Sigmoid colon (tissue), 6 donors: ENCODE measurements at regions not wholly inside any gene's neighbourhood (a gene's known extent, or its start where the extent isn't known, plus 50 kb on each side); places are given as distances from the start of the nearest gene placed in this dataset.

ENCODE experiments used
- DNase-seq: peaks from one replicate; pipeline ENCODE4 v3.0.0-alpha.2; 2019
- H3K27ac ChIP-seq, 4 donors: fragments of 200-600 bp; sonication (generic); one replicate each; pipeline ENCODE4 v1.5.1; 2016 to 2019; ENCODE audit warnings: mild to moderate bottlenecking in 1 of 4
- H3K27me3 ChIP-seq, 3 donors: fragments of 200-600 bp; sonication (generic); one replicate each; pipeline ENCODE4 v1.5.1; 2019; ENCODE audit warnings: mild to moderate bottlenecking in 1 of 3
- H3K36me3 ChIP-seq, 4 donors: fragments of 200-600 bp; sonication (generic); one replicate each; pipeline ENCODE4 v1.5.1; 2016 to 2019
- H3K4me1 ChIP-seq, 4 donors: fragments of 200-600 bp; sonication (generic); one replicate each; pipeline ENCODE4 v1.5.1; 2017 to 2019
- H3K4me3 ChIP-seq, 4 donors: fragments of 200-600 bp; sonication (generic); one replicate each; pipeline ENCODE4 v1.5.1; 2017 to 2019; ENCODE audit warnings: mild to moderate bottlenecking in 2 of 4, moderate library complexity in 1 of 4
- H3K9me3 ChIP-seq, 4 donors: fragments of 200-600 bp in 3 of 4; sonication (generic) in 3 of 4; one replicate each; pipeline versions ENCODE4 v1.5.1 to v1.6.1; 2013 to 2019
- EP300 ChIP-seq, 4 donors: sonication (generic); formaldehyde crosslinking; IDR thresholded peaks; one replicate each; pipeline ENCODE4 v1.6.1; 2017; ENCODE audit warnings: antibody characterized with exemption in 4 of 4
- POLR2A ChIP-seq, 2 donors: fragments of 450-650 bp; IDR thresholded peaks; one replicate each; pipeline ENCODE4 v1.6.1; 2016; ENCODE audit warnings: antibody characterized with exemption in 2 of 2, mild to moderate bottlenecking in 2 of 2, moderate library complexity in 2 of 2
- POLR2AphosphoS5 ChIP-seq, 4 donors: sonication (generic); formaldehyde crosslinking; IDR thresholded peaks; one replicate each; pipeline ENCODE4 v1.6.1; 2017; ENCODE audit warnings: antibody characterized with exemption in 4 of 4
- WGBS, 2 donors: extraction: QIAGEN DNeasy Blood & Tissue Kit; methylation state at CpG; one replicate each; pipeline ENCODE4 v1.1.7; 2013; 5-methylcytosine and 5-hydroxymethylcytosine counted together
- intact Hi-C: fragments of 100-400 bp; cut with DNase I; formaldehyde crosslinking; loops from one replicate; pipeline ENCODE4 v1.15.1; 2023
- TF ChIP-seq, protein P1 (sequence below), 4 experiments: fragments of 450-650 bp in 3 of 4; fragments of 200-600 bp in 1 of 4; IDR thresholded peaks; one replicate each; pipeline ENCODE4 v1.5.1; 2016 to 2019; ENCODE audit warnings: antibody characterized with exemption in 4 of 4, mild to moderate bottlenecking in 3 of 4, moderate library complexity in 2 of 4
- donor health status: healthy with polysubstance abuse.
- donor health status: healthy.

DNA sequence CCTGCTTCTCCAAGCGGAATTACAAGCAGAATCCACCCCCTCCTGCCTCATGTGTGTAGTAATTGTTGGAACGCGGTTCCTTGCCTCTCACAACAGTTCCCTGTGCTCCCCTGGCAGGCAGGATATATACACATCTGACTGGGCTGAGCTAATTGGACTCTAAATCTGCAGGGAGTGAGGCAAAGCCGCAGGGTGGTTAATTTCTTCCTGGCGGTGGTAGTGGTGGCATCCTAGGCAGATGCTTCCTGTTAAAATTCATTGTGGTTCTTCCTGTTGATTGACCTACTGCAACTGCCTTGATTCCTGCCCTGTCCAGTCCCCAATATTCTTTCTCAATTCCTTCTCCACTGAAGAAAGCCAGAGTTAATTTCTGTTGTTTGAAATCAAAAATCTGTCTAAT, 202.9 kb upstream of the PROK2 start:
- H3K27ac ChIP-seq, result no peak overlapping the region
- TF ChIP-seq EP300 (IDR thresholded peaks at IDR 0.05) (no peak), POLR2A (IDR thresholded peaks at IDR 0.05) (no peak), POLR2AphosphoS5 (IDR thresholded peaks at IDR 0.05) (no peak)
- TF ChIP-seq, protein P1, sequence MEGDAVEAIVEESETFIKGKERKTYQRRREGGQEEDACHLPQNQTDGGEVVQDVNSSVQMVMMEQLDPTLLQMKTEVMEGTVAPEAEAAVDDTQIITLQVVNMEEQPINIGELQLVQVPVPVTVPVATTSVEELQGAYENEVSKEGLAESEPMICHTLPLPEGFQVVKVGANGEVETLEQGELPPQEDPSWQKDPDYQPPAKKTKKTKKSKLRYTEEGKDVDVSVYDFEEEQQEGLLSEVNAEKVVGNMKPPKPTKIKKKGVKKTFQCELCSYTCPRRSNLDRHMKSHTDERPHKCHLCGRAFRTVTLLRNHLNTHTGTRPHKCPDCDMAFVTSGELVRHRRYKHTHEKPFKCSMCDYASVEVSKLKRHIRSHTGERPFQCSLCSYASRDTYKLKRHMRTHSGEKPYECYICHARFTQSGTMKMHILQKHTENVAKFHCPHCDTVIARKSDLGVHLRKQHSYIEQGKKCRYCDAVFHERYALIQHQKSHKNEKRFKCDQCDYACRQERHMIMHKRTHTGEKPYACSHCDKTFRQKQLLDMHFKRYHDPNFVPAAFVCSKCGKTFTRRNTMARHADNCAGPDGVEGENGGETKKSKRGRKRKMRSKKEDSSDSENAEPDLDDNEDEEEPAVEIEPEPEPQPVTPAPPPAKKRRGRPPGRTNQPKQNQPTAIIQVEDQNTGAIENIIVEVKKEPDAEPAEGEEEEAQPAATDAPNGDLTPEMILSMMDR (IDR thresholded peaks at IDR 0.05), result no peak
- H3K36me3 ChIP-seq, result no peaks in the 10 kb centered on the region
- intact Hi-C loops, result no loop called here
- no peaks in the 10 kb centered on the region for H3K27me3 ChIP-seq
- H3K9me3 ChIP-seq, result peaks cover 0 to 5% (median 1%) of the 10 kb centered on the region in 4 donors
- H3K4me3 ChIP-seq, result no peak overlapping the region
- DNase-seq, result no peak
- H3K4me1 ChIP-seq, result no peaks in the 10 kb centered on the region
- 51 to 75% methylated on average over 5 of the region's 5 CpGs for WGBS, 2 donors

DNA sequence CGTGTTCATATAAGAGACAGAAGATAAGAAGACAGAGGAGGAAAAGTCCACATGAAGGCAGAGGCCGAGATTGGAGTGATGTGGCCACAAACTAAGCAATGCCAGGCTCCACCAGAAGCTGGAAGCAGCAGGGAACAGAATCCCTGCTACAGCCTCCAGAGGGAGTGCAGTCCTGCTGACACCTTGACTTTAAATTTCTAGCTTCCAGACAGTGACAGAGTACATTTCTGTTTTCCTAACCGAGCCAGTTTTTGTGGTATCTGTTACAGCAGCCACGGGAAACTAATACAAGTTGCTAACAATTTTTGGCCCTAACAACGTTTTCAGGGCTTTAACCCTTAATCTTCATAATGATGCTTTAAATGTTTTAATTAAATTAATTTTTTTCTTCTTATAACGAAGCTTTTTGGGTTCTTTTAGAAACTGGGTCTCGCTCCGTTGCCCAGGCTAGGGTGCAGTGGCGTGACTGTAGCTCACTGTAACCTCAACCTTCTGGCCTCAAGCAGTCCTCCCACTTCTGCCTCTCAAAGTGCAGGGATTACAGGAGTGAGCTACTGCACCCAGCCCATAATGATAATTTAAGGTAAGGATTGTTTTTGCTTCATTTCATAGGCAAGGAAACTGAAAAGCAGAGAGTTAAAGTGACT, 202.3 kb upstream of the PROK2 start:
- DNase-seq, result no peak
- H3K27me3 ChIP-seq, result no peaks in the 10 kb centered on the region
- no peak overlapping the region for H3K27ac ChIP-seq
- peaks cover 0 to 5% (median 1%) of the 10 kb centered on the region in 4 donors for H3K9me3 ChIP-seq
- TF ChIP-seq, protein P1 (IDR thresholded peaks at IDR 0.05), result peak in 2 of 4 experiments; percentile 14 to 29
- TF ChIP-seq POLR2A (IDR thresholded peaks at IDR 0.05), result no peak
- H3K4me1 ChIP-seq, result no peaks in the 10 kb centered on the region
- intact Hi-C loops, result no loop called here
- no peaks in the 10 kb centered on the region for H3K36me3 ChIP-seq
- WGBS, 2 donors, result 66 to 72% methylated on average over 9 of the region's 9 CpGs
- H3K4me3 ChIP-seq, result no peak overlapping the region

DNA sequence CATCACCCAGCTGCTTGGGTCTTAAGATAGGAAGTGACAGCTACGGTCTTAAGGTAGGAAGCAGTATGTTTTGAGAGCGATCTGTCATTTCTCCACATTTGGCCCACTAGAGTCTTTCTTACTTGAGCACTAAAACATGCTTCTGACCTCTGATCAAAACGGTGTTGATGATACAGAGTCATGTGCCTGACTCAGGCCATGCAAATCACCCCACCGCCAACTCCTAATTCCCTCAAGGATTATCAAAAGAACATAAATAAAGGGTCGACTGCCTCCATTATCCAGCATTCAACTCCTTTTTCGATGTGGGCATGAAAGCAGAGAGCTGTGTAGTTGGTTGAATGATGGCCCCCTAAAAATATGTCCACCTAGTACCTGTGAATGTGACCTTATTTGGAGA, 201.7 kb upstream of the PROK2 start:
- intact Hi-C loops, result no loop called here

DNA sequence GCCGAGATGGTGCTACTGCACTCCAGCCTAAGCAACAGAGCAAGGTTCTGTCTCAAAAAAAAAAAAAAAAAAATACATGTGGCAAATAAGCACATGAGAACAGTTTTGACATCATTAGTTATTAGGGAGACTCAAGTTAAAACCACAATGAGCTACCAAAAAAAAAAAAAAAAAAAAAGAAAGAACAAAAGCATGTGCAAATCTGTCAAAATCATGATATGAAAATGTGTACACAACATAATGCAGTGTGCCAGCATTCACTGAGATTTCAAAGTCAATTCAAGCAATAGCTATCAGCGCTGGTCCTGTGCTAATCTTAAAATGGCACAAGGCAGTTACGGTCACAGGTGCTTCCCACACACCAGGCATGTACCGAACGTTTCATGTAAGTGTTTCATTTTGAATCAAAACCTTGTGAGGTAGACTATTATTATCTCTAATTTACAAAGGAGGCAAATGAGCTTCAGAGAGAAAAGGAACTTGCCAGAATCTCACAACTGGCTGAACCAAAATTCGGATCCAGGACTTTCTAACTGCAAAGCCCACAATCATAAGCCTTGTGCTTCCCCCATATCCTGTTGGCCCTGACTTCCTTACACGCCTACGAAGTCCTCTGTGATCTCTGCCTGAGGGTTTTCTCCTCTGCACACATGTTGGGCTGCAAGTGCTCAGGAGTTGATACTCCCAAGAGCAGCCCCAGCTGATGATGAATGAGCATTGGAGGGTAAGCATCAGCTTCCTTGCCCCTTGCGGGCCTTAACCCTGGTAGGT, 200.1 kb upstream of the PROK2 start:
- no peak for DNase-seq

More for the DNA sequence above, 201.7 kb upstream of the PROK2 start:
- no peak for DNase-seq
- Histone ChIP-seq H3K4me3 (no peak overlapping the region), H3K9me3 (peaks cover 0 to 5% (median 1%) of the 10 kb centered on the region in 4 donors), H3K4me1 (no peaks in the 10 kb centered on the region), H3K27me3 (no peaks in the 10 kb centered on the region), H3K36me3 (no peaks in the 10 kb centered on the region), H3K27ac (no peak overlapping the region)
- TF ChIP-seq, protein P1 (IDR thresholded peaks at IDR 0.05), result no peak
- no peak for TF ChIP-seq EP300 (IDR thresholded peaks at IDR 0.05)
- TF ChIP-seq POLR2A (IDR thresholded peaks at IDR 0.05), result no peak
- no peak for TF ChIP-seq POLR2AphosphoS5 (IDR thresholded peaks at IDR 0.05)
- 74 to 84% methylated on average over 6 of the region's 6 CpGs for WGBS, 2 donors

More for the DNA sequence above, 200.1 kb upstream of the PROK2 start:
- Histone ChIP-seq H3K4me3 (no peak overlapping the region), H3K4me1 (no peaks in the 10 kb centered on the region), H3K27me3 (no peaks in the 10 kb centered on the region), H3K27ac (no peak overlapping the region), H3K9me3 (no peaks in the 10 kb centered on the region), H3K36me3 (no peaks in the 10 kb centered on the region)
- WGBS, 2 donors, result 54 to 85% methylated on average over 9 of the region's 9 CpGs
- TF ChIP-seq EP300 (IDR thresholded peaks at IDR 0.05), result no peak
- TF ChIP-seq, protein P1 (IDR thresholded peaks at IDR 0.05), result no peak
- no peak for TF ChIP-seq POLR2A (IDR thresholded peaks at IDR 0.05)
- TF ChIP-seq POLR2AphosphoS5 (IDR thresholded peaks at IDR 0.05), result no peak
- intact Hi-C loops, result no loop called here
